Hepatocyte (in vitro differentiated cells): ENCODE measurements at regions not wholly inside any gene's neighbourhood (a gene's known extent, or its start where the extent isn't known, plus 50 kb on each side); places are given as distances from the start of the nearest gene placed in this dataset.
A peak's percentile ranks its signal among the peaks of the same experiment; 100 is the strongest.

ENCODE experiments used
- DNase-seq: peaks from one replicate; pipeline ENCODE4 v3.0.0-alpha.2; 2016; ENCODE audit warnings: low spot score
- H2AFZ ChIP-seq: fragments of 200-600 bp; sonication (generic); 2 replicates; pipeline ENCODE4 v1.6.0; 2016; ENCODE audit warnings: antibody characterized with exemption, mild to moderate bottlenecking
- H3K27ac ChIP-seq: fragments of 200-600 bp; sonication (generic); 2 replicates; pipeline ENCODE4 v1.5.1; 2016; ENCODE audit warnings: mild to moderate bottlenecking
- H3K27me3 ChIP-seq: fragments of 200-600 bp; sonication (generic); 2 replicates; pipeline ENCODE4 v1.6.1; 2016
- H3K36me3 ChIP-seq: fragments of 200-600 bp; sonication (generic); replicated peaks from 2 replicates; pipeline ENCODE4 v1.5.1; 2016; ENCODE audit warnings: low read depth; ENCODE audit not compliant: insufficient read depth
- H3K4me1 ChIP-seq: fragments of 200-600 bp; sonication (generic); 2 replicates; pipeline ENCODE4 v1.5.1; 2016; ENCODE audit warnings: mild to moderate bottlenecking, moderate library complexity; ENCODE audit not compliant: insufficient read depth
- H3K4me2 ChIP-seq: fragments of 200-600 bp; sonication (generic); 2 replicates; pipeline ENCODE4 v1.6.0; 2016
- H3K4me3 ChIP-seq: fragments of 200-600 bp; sonication (generic); 2 replicates; pipeline ENCODE4 v1.5.1; 2016; ENCODE audit warnings: mild to moderate bottlenecking
- H3K79me2 ChIP-seq: fragments of 200-600 bp; sonication (generic); 2 replicates; pipeline ENCODE4 v1.6.0; 2017; ENCODE audit warnings: mild to moderate bottlenecking
- H3K9me2 ChIP-seq: fragments of 200-600 bp; sonication (generic); replicated peaks from 2 replicates; pipeline ENCODE4 v1.6.0; 2017; ENCODE audit warnings: mild to moderate bottlenecking; ENCODE audit not compliant: insufficient read depth
- H3K9me3 ChIP-seq: fragments of 200-600 bp; sonication (generic); 2 replicates; pipeline ENCODE4 v1.5.1; 2016; ENCODE audit warnings: low read depth, mild to moderate bottlenecking
- H4K20me1 ChIP-seq: fragments of 200-600 bp; sonication (generic); 2 replicates; pipeline ENCODE4 v1.6.0; 2016; ENCODE audit warnings: mild to moderate bottlenecking; ENCODE audit not compliant: insufficient read depth, poor library complexity, severe bottlenecking
- CTCF ChIP-seq: fragments of 200-600 bp; sonication (generic); IDR thresholded peaks from 2 replicates; pipeline ENCODE4 v1.5.1; 2016; ENCODE audit warnings: antibody characterized with exemption, mild to moderate bottlenecking; ENCODE audit not compliant: poor library complexity
- EZH2 ChIP-seq: fragments of 200-600 bp; sonication (generic); IDR thresholded peaks from 2 replicates; pipeline ENCODE4 v1.6.1; 2016; ENCODE audit warnings: antibody characterized with exemption, mild to moderate bottlenecking, borderline replicate concordance
- EZH2phosphoT487 ChIP-seq: fragments of 200-600 bp; sonication (generic); IDR thresholded peaks from one replicate; pipeline ENCODE4 v1.6.1; 2018; ENCODE audit warnings: antibody characterized with exemption, mild to moderate bottlenecking, low read depth, moderate library complexity; ENCODE audit not compliant: unreplicated experiment, severe bottlenecking
- WGBS: methylation state at CpG from one replicate; pipeline ENCODE4 v1.1.6; 2016; ENCODE audit warnings: low lambda C conversion rate; ENCODE audit errors: missing lambda C conversion rate; 5-methylcytosine and 5-hydroxymethylcytosine counted together

- Histone ChIP-seq H2AFZ (no peak overlapping the region), H3K9me3 (no peaks in the 10 kb centered on the region), H3K4me2 (no peak overlapping the region), H3K4me3 (no peak overlapping the region), H3K79me2 (no peaks in the 10 kb centered on the region), H3K27me3 (no peaks in the 10 kb centered on the region), H4K20me1 (no peaks in the 10 kb centered on the region), H3K36me3 (no peaks in the 10 kb centered on the region), H3K9me2 (no peaks in the 10 kb centered on the region), H3K27ac (no peak overlapping the region), H3K4me1 (no peaks in the 10 kb centered on the region)
- no peak for TF ChIP-seq EZH2phosphoT487
- TF ChIP-seq CTCF = no peak
- no peak for TF ChIP-seq EZH2
- WGBS = 93% methylated on average over 1 of the region's 1 CpG
- no peak for DNase-seq
These were observed 324.7 kb upstream of the GRAMD2B start for GRCh38 chr5:126098330-126099017.

- Histone ChIP-seq H3K9me3 (no peaks in the 10 kb centered on the region), H4K20me1 (no peaks in the 10 kb centered on the region), H3K9me2 (no peaks in the 10 kb centered on the region), H3K4me1 (peaks cover under 1% of the 10 kb centered on the region), H3K27ac (no peak overlapping the region), H3K4me3 (no peak overlapping the region), H3K4me2 (no peak overlapping the region), H3K79me2 (no peaks in the 10 kb centered on the region), H3K27me3 (no peaks in the 10 kb centered on the region), H2AFZ (no peak overlapping the region), H3K36me3 (no peaks in the 10 kb centered on the region)
- 79% methylated on average over 4 of the region's 4 CpGs for WGBS
- TF ChIP-seq EZH2phosphoT487 (no peak), EZH2 (no peak), CTCF (no peak)
- DNase-seq = no peak
These were observed 324.1 kb upstream of the GRAMD2B start for GRCh38 chr5:126099077-126099476.

- H3K9me2 ChIP-seq = no peaks in the 10 kb centered on the region
- DNase-seq = no peak
- H3K4me3 ChIP-seq = no peak overlapping the region
- no peak overlapping the region for H2AFZ ChIP-seq
- H3K79me2 ChIP-seq = no peaks in the 10 kb centered on the region
- no peaks in the 10 kb centered on the region for H4K20me1 ChIP-seq
- no peak overlapping the region for H3K27ac ChIP-seq
- no peaks in the 10 kb centered on the region for H3K27me3 ChIP-seq
- peak; percentile 18 for TF ChIP-seq CTCF
- TF ChIP-seq EZH2phosphoT487 = no peak
- H3K36me3 ChIP-seq = no peaks in the 10 kb centered on the region
- no peaks in the 10 kb centered on the region for H3K9me3 ChIP-seq
- no peak overlapping the region for H3K4me2 ChIP-seq
- H3K4me1 ChIP-seq = peaks cover 11% of the 10 kb centered on the region
- WGBS = 72% methylated on average over 5 of the region's 5 CpGs
These were observed 322.4 kb upstream of the GRAMD2B start for GRCh38 chr5:126100767-126101166.

- TF ChIP-seq EZH2phosphoT487 (no peak), CTCF (no peak), EZH2 (no peak)
- Histone ChIP-seq H4K20me1 (no peaks in the 10 kb centered on the region), H3K27me3 (no peaks in the 10 kb centered on the region), H3K36me3 (no peaks in the 10 kb centered on the region), H3K4me2 (no peak overlapping the region), H3K4me3 (no peak overlapping the region), H2AFZ (no peak overlapping the region), H3K9me3 (no peaks in the 10 kb centered on the region), H3K4me1 (peaks cover 11% of the 10 kb centered on the region), H3K27ac (no peak overlapping the region), H3K9me2 (no peaks in the 10 kb centered on the region), H3K79me2 (no peaks in the 10 kb centered on the region)
- DNase-seq = no peak
- WGBS = 83% methylated on average over 4 of the region's 4 CpGs
These were observed 321.3 kb upstream of the GRAMD2B start for GRCh38 chr5:126101901-126102300.
